ENCODE measurements at regions not wholly inside any gene's neighbourhood (a gene's known extent, or its start where the extent isn't known, plus 50 kb on each side); places are given as distances from the start of the nearest gene placed in this dataset.

DNA sequence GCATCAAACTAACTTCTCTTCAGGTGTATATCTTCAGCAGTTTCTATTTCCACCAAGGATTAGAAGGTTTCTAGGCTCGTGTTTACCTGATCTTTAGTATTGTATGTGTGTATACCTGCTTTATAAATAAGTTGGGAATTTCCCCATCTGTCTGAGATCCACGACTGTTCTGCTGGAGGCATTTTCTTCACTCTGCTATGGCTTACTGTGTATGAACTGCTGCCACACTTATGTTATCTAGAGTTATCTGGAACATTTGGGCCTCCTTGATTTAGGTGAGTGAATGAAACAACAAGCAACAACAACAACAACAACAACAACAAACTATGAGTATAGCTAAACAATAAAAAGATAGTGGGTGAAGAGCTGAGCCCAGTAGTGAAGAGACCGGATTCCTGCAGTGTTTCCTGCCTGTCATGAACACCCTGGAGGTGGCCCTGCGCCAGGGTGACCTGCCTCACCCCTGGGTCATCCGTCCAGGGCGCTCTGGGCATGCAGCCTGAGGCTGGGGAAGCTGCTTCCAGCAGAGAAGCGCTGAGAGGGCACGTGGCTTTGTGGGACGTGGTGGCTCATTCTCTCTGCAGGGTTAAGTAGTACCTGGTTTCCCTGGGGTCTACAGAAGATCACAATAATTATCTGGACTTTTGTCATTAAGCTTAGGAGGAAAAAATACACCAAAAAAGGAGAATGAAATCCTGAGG lies 56.1 kb upstream of the GATA6 start:
- DNase-seq (ENCODE audit: low read depth, low spot score), result no peak

DNA sequence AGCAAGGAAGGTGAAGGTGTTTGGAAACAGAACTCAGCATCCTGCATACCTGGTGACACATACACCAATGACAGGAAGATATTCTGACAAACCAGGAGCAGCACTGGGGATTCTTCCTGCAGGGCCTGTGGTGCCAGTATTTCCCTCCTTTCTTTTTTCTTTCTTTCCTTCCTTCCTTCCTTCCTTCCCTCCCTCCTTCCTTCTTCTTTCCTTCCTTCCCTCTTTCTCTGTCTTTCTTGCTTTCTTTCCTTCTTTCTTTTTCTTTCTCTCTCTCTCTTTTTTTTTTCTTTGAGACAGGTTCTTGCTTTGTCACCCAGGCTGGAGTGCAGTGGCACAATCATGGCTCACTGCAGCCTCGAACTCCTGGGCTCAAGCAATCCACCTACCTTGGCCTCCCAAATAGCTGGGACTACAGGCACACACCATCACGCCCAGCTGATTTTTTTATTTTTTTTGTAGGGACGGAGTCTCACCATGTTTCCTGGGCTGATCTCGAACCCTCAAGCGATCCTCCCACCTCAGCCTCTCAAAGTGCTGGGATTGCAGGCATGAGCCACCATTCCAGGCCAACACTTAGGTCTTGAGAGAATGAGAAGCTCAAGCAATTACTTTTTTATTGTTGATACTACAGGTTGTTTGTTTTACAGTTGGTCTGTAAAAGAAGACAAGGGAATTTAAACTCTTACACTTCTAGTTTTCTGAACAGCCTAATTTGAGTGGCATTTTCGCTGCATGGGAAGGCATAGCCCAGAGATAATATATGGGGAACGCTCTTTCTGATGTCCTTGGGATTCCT lies 54.7 kb upstream of the GATA6 start:
- DNase-seq (ENCODE audit: low read depth, low spot score), result no peak

DNA sequence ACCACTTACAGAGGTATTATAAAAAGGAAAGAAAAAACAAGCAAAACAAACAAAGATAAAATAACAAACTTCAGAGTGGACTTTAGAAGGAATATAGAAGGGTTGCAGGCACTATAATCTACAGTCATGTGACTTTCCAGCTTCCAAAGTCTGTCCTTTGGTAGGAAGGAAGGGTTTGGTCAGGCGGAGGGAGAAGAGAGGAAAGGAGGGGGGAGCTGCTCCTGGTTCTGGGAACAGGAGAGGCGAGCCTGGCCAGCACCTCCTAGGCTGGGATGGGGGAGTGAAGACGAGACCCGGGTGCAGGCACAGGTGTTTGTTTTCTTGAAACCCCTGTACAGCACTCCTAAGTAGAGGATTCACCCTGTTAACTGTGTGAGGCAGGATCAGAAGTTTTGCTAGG lies 53.8 kb upstream of the GATA6 start:
- DNase-seq (ENCODE audit: low read depth, low spot score), result no peak

Measured in smooth muscle cell of the brain vasculature (primary cell).